HG02763 (cell line): ENCODE measurements at regions not wholly inside any gene's neighbourhood (a gene's known extent, or its start where the extent isn't known, plus 50 kb on each side); places are given as distances from the start of the nearest gene placed in this dataset.

Source experiments
- ATAC-seq: cut with Tn5 transposase; IDR thresholded peaks from one replicate; pipeline ENCODE4 v1.9.1; 2021; ENCODE audit warnings: mild to moderate bottlenecking, moderate library complexity; ENCODE audit not compliant: unreplicated experiment

DNA sequence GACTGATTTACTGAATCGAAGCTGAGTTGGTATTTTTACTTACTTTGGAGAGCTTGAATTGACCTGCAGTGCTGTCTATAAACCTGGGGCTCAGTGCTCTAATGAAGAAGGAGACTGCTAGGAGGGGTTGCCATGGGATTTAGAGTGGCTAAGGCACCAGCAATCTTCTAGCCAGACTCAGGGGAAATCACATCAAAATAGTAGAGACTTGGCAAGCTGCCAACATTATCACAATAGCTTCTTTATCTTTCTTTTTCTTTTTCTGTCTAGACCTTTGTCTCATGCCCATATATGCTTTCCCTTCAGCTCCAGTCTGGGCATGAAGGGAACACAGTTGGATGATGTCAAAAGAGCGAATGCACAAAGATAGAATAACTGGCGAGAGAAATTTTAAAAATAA is 301.1 kb upstream of the DPYD start:
- ATAC-seq, result no peak

DNA sequence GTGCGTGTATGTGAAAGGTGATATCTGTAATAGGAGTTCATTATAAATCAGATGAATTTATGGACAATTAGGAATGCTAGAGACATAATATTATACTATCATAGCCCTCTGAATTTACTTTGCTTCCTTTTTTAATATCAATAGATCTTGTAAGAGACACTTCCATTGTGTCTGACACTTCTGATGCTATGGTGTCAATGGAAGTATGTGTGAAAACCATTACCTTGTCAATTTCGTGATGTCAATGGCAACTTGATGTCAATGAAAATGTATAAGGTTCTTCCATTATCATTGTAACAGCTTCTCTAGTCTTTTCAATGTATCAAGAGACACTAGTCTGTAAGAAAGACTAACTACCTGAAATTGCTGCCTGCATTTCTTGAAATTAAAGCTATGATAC is 296.8 kb upstream of the DPYD start:
- no peak for ATAC-seq

DNA sequence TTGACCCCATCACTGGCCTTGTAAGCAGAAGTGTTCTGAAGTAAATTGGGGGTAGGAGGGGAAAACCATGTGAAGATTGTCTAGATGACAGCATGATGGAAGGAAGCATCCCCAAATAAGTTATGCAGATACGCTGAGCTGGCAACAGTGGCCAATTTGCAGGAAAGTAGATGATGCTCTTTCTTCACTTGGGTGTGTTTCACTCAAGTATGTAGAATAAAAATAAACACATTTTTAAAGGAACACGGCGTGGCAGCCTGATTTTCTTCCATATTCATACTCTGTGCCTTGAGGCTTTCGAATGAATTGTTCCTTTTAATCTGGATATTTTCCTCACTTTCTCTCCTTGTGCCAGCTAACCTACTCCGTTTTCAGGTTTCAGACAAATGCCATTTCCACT is 295.5 kb upstream of the DPYD start:
- ATAC-seq, result no peak

DNA sequence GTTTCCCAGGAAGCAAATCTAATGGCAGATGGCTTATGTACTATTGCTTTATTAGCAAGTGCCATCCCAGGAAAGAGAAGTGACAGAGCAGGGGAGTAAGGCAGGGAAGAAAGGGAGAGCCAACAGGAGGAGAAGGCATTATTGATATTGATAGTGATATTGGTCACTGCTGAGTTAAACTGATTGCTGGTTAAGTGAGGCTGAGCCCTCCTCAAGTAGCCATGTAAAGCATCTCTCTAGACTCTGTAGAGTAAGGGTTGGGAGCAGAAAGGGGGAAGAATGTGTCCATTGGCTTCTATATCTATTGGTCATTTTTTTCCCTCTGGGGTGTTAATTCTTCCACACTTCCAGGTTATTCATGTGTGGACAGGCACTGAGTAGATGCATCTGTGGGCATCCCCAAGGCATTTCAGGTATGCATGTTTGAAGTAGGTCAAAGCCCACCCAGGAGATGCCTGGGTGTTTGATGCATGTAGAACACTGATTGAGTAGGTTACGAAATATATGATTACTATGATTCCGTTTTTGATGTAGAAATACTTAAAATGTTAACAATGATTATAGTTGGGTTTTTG is 290.5 kb upstream of the DPYD start:
- ATAC-seq, result no peak

DNA sequence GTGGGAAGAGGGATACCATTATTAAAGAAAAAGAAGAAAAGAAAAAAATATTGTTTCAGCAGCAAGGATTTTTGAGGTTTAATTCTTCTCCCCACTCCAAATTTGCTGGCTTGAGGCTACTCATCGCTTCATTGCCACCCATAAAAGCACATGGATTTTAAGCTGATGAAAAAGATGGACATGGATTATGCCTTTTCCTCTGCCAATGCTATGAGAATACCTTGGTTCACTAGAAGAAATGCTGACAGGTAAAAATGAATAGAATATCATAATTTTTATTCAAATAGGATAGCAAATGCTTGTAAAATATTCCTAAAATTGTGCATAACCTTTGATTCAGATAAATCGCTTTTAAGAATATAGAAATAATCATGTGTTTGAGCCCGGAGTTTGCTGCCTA is 289.7 kb upstream of the DPYD start:
- ATAC-seq, result no peak

DNA sequence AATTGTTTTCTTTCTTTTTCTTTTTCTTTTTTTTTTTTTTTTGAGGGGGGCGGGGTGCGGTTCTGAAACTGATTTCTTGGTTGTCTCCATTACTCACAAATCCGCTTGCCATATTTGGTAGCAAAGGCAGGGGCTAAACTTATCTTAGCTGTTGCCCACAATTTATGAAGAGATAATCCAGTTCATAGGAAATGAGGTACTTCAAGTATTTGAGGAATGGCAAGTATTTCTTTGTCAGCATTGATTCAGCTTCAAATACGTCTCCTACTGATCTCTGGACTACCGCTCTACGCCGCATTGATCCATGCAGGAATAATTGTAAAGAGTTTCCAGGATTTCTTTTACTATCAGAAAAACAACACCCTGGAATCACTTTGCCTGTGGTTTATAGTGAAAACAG is 289.2 kb upstream of the DPYD start:
- ATAC-seq, result no peak

DNA sequence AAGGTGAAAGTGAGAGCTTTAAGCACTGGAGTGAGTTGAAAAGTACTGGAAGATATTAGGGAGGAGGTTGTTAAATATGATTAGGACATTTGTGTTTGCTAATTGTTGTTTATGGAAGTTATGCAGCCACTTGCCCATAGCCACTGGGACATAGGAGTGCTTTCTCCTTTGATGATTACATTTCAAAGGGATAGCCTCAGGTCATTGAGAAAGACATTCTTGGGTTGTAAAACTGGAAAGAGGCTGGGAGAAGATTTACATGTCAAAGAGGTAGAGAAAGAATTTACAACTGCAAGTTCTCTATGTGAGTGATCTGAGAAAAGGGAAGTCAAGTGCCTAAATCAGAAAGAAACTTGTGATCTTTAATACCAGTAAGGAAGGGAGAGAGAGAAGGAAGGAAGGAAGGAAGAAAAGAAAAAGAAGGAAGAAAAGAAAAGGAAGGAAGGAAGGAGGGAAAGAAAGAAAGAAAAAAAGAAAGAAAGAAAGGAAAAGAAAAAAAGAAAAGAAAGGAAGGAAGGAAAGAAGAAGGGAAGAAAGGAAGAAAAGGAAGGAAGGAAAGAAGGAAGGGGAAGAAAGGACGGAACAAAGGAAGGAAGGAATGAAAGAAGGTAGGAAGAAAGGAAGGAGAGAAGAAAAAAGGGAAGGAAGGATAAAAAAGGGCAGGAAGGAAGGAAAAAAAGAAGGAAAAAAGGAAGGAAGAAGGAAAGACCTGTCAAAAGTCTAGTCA is 284.6 kb upstream of the DPYD start:
- no peak for ATAC-seq

DNA sequence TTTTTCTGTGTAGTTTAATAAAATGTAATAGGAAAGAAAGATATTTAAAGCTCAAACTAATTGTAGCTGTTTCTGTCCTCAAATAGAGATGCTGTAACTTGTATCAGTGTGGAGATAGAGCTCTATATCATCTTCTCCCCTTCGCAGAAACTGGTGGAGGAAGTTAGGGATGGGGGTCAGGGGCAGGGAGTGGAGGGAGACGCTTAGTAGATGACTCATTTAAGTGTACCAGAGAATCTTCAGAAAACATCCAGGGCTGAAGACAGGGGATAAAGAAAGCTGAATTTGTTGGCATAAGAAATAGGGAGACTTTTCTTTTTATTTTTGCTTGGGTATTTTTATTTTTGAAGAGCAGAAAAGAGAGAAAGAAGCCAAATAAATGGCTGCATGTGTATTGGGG is 282.6 kb upstream of the DPYD start:
- ATAC-seq, result no peak

DNA sequence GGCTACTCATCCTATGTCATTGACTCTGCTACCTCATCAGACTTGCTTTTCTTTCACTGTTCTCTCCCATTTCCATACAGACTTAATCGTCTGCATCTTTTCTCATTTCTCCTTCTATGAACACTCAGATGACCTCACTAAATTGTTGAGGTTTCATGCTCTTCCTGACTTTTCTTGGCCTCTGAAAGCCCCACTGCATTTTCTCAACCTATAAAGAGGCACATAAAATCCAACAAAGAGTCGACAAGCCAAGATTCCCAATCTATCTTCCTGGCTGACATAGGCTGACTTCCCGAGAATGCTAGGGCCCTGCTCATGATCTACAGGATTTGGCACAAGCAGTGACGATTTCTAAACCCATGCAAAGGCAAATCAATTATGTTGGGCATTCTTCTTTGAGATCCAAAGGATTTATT is 280.8 kb upstream of the DPYD start:
- ATAC-seq, result no peak

DNA sequence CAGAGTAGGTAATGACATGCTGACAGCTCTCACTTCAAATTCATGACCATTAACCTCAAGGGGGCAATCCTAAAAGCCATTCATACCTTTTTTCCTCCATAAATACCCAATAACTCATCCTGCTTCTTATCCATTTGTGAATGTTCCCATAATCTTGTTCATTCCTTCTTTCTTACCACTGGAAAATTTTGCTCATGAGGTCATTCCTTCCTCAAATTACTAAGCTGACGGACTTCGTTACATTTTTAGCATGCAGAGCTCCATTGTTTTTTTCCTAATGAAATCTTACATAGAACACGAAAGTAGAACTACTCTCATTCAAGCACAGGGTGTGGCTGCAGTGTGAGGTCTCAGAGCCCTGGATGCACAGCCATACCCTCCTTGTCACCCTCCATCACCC is 276.5 kb upstream of the DPYD start:
- no peak for ATAC-seq

DNA sequence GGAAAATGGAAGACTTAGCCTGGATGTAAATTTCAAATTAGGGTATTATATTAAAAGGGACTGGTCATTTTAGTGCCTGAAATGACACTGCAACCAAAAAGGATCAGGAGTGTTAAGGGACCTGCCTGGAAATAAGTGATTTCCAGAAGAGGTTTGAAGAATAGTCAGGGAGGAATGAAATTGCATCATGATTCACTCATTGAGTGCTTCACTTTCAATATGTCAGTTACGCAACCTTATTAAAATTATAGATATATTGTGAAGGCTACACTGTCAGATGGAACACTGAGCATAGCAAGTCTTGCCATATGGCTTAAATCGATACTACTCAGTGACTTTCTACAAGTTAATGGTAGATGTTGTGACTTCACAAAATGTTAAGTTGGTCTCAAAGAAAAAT is 275.2 kb upstream of the DPYD start:
- no peak for ATAC-seq

DNA sequence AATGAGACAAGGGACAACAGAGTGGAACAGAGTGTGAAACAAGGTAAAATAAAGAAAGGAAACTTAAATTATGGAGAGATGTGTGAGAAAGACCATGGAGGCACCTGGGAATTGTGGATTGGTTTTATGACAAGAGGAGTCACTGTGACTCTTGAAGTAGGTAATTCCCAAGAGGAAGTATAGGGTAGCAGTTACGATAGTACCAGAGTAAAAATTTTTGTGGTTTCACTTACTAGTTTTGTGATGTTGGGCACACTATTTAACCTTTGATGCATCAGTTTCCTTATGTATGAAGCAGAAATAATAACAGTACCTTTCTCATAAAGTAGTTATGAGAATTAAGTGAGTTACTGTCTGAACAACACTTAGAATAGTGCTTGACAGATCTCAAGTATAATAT is 267.9 kb upstream of the DPYD start:
- no peak for ATAC-seq

DNA sequence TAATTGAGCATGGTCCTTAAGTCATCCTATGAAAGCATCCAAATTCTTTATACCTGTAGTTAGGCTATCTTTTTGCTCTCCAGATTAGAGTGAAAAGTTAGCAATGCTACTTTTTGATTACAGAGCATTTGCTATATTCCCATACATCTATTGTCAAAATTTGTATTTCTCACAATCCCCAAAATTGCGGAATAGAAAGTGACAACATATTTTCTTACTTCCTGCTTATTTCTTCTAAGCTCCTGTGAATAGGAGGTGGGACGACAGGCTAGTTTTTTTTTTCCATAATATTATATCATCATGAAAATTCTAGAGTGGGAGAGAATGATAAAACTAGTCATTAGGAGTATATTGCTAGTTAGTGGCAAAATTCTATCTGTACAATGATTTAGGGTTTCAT is 264.0 kb upstream of the DPYD start:
- no peak for ATAC-seq

DNA sequence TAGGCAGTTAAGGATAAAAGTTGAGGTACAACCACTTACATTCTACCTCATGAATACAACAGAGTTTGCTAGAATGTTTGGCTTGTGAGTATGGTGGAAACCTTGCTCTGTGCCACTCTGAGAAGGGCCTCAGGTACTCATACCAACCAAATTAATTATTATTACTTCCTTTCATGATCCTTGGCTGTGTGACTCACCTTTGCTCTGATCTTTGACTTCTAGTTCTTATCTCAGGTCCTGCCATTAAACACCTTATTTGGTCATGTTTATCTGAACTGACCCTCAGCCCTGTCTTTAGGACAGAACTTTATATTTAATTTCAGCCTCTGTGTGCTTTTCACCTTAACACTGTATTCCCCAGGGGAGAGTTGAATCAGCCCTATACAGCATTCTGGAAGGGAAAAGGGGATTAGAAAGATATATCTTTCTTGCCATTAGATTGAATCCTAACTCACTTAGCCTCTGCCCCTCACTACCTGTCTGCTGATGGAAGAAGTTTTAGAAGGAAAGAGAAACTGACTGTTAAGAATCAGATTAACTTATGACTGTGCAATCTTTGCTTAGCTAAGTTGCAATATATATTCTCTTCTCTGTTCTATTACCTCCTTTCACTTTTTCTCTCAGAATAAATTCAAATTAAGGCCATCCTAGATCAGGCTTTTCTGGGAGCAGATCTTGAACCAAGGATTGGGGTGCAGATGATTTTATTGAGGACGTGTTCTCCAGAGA is 260.4 kb upstream of the DPYD start:
- ATAC-seq, result no peak

DNA sequence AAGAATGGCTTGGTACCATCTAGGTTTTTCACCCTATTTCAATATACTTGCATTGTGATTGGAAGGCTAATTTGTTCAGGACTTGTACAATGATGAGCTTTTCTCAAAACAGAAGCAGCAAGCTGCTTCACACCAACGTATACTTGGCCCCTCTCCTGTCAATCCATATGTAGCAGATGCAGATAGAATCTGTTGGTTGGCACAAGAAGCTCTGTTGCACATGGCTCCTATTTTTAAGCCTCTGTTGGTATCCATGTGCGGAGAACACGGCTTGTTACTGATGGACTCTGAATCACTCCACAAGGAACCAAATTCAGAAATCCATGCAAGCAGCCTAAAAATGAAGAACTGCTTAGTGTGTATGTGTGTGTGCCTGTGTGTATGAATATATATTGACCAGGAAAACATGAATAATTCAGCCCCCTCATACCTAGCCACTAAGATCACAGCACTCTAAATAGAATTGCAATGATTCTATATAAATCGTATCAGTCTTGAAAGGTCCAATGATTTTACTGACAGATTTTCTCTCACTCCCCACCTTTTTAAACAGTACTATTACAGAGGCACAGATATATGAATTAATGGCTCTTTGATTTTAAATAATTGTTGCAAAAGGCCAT is 258.4 kb upstream of the DPYD start:
- ATAC-seq, result no peak

DNA sequence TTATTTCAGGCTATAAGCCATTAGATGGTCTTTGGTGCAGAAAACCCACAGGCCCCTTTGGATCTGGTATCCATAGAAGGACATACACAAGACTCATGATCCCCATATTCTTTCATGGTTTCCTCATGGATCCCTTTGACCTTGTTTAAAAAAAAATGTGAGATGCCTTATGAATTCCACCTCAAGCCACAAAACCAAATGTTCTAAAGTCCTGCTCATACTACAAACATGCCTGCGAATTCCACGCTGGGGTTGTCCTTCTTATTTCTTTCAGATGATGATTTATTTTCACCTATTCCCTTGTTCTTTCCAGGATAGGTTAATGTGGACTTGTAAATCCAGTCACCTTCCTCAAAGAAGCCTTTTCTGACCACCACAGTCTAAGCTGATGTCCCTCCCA is 256.9 kb upstream of the DPYD start:
- ATAC-seq, result no peak

DNA sequence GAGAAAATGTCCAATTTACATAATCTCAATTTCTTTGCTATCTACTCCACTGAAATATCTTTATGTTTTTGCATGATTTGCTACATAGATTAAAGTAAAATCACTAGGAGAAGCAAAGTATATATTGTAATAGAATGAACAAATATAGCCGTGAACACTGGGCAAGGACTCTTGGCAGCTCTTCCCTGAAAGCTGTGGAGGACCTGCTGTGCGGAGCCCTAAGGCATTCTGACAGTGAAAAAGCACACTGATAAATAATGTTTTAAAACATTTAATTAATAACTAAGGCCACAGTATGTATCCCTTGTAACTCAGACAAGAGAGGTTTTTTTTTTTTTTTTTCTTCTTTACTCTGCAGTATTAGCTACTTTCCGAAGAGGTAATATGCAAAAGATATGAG is 256.1 kb upstream of the DPYD start:
- ATAC-seq, result no peak

DNA sequence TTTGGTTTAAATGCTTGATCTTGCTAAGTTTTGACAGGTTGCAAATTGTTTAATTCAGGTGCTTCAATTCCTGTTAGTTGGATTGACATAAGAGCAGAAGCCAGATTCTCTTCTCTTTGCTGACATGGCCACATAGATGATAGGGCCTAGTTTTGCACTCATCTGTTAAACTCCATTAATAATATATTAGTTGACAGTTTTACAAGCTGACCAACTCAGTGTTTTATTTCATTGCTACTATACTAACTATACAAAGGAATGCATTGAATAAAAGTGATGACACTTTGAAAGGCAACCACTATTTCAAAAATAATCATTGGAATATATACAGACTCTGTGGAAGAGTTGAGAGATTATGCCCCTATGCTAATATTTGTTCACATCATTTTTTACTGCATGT is 255.6 kb upstream of the DPYD start:
- no peak for ATAC-seq

DNA sequence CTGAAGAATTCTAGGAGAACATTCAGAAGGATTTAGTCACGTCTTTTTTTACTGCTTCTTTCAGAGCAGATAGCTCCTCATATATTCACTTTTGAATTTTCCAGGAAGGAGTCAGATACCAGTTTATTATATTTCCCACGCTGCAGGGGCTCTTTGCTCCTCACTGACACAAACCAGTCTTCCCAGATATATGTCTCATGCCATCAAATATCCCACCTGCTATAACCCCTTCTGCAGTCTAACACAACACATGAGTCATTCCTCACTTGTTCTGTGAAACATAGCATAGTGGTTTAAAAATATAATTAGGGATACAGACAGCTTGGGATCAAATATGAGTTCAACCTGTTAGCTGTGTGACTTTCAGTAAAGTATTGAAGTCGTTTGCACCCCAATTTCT is 251.7 kb upstream of the DPYD start:
- no peak for ATAC-seq

DNA sequence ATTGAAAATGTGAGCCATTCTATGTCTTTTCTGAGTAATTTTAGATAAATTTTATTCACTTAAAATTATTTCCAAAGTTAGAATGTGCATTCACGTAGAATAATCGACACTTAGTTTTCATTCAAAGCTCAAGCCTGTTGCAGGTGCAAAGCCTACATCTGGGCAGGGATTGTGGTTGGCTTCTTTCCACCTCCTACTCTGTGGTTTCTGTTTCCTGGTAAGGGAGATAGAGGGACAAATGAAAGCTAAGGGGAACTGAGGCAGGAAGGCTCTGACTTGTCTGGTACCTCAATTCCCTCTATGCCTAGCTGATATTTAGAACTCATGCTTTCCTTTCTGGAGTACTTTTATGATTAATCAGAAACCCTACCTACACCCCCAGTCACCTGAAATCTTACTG is 251.2 kb upstream of the DPYD start:
- no peak for ATAC-seq

DNA sequence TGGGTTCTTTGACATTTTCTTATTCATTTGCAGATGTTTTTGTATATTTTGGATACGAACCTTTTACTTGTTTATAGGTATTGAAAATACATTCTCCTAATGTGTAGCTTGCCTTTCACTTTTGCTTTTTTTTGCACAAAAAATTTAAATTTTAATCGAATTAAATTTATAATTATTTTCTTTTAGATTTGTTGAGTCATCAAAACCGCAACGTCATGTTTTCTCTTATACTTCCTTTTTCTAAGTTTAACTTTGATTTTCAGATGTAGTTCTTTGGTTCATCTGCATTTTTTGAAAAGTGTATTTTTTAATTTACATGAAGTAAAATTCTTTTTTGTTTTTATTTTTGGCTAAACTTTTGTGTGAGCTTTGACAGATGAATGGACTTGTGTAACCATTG is 243.7 kb upstream of the DPYD start:
- ATAC-seq, result no peak
